Mesendoderm (in vitro differentiated cells): ENCODE measurements at regions not wholly inside any gene's neighbourhood (a gene's known extent, or its start where the extent isn't known, plus 50 kb on each side); places are given as distances from the start of the nearest gene placed in this dataset.
"Not testable (repeated sequence)": the region's sequence is repeated elsewhere in the genome, so short reads cannot be mapped to it uniquely, and the experiment has no call there.

Experiments
- DNase-seq: peaks from one replicate; pipeline ENCODE4 v3.0.0; 2013
- H2AK5ac ChIP-seq: 2 replicates; pipeline ENCODE4 v1.6.1; 2013; ENCODE audit warnings: low read length, inconsistent platforms
- H2BK120ac ChIP-seq: 2 replicates; pipeline ENCODE4 v1.6.1; 2013; ENCODE audit warnings: low read depth, mild to moderate bottlenecking, low read length, moderate library complexity, mixed read lengths
- H2BK15ac ChIP-seq: replicated peaks from 2 replicates; pipeline ENCODE4 v1.6.1; 2013; ENCODE audit warnings: low read depth, mild to moderate bottlenecking, moderate library complexity
- H2BK5ac ChIP-seq: 2 replicates; pipeline ENCODE4 v1.6.1; 2013; ENCODE audit warnings: low read length, inconsistent platforms
- H3K18ac ChIP-seq: 2 replicates; pipeline ENCODE4 v1.6.1; 2013; ENCODE audit warnings: mild to moderate bottlenecking, low read length, mixed read lengths
- H3K23ac ChIP-seq: one replicate; pipeline ENCODE4 v1.6.1; 2013; ENCODE audit warnings: low read length
- H3K27ac ChIP-seq: 2 replicates; pipeline ENCODE4 v1.5.1; 2013; ENCODE audit warnings: low read depth, mild to moderate bottlenecking, inconsistent platforms, low read length, moderate library complexity
- H3K27me3 ChIP-seq: 2 replicates; pipeline ENCODE4 v1.6.1; 2013; ENCODE audit warnings: low read length, control low read depth, mild to moderate bottlenecking, inconsistent platforms; ENCODE audit not compliant: insufficient read depth, poor library complexity
- H3K36me3 ChIP-seq: 2 replicates; pipeline ENCODE4 v1.6.1; 2013; ENCODE audit warnings: low read length, inconsistent platforms; ENCODE audit not compliant: control insufficient read depth, insufficient read depth
- H3K4ac ChIP-seq: one replicate; pipeline ENCODE4 v1.6.1; 2013; ENCODE audit warnings: low read depth, mild to moderate bottlenecking, low read length, moderate library complexity
- H3K4me1 ChIP-seq: 2 replicates; pipeline ENCODE4 v1.6.1; 2013; ENCODE audit warnings: low read depth, low read length, inconsistent platforms; ENCODE audit not compliant: control insufficient read depth
- H3K4me2 ChIP-seq: 2 replicates; pipeline ENCODE4 v1.6.1; 2013; ENCODE audit warnings: low read length
- H3K4me3 ChIP-seq: 2 replicates; pipeline ENCODE4 v1.5.1; 2013; ENCODE audit warnings: mild to moderate bottlenecking, low read length
- H3K56ac ChIP-seq: one replicate; pipeline ENCODE4 v1.6.1; 2013; ENCODE audit warnings: low read length
- H3K79me1 ChIP-seq: 2 replicates; pipeline ENCODE4 v1.6.1; 2013; ENCODE audit warnings: low read length, inconsistent platforms
- H3K79me2 ChIP-seq: 2 replicates; pipeline ENCODE4 v1.6.1; 2013; ENCODE audit warnings: mild to moderate bottlenecking, low read length; ENCODE audit not compliant: control insufficient read depth, insufficient read depth
- H3K9ac ChIP-seq: 2 replicates; pipeline ENCODE4 v1.6.1; 2013; ENCODE audit warnings: low read length, inconsistent platforms
- H4K5ac ChIP-seq: one replicate; pipeline ENCODE4 v1.6.1; 2013; ENCODE audit warnings: low read length
- H4K8ac ChIP-seq: one replicate; pipeline ENCODE4 v1.6.1; 2013; ENCODE audit warnings: low read depth, mild to moderate bottlenecking, control low read depth, low read length, moderate library complexity
- WGBS: extraction: QIAGEN DNeasy Blood & Tissue Kit; methylation state at CpG from one replicate; pipeline ENCODE4 v1.1.7; 2013; ENCODE audit warnings: low lambda C conversion rate, missing lambda C conversion rate; ENCODE audit not compliant: insufficient coverage; ENCODE audit errors: extremely low coverage; 5-methylcytosine and 5-hydroxymethylcytosine counted together

DNA sequence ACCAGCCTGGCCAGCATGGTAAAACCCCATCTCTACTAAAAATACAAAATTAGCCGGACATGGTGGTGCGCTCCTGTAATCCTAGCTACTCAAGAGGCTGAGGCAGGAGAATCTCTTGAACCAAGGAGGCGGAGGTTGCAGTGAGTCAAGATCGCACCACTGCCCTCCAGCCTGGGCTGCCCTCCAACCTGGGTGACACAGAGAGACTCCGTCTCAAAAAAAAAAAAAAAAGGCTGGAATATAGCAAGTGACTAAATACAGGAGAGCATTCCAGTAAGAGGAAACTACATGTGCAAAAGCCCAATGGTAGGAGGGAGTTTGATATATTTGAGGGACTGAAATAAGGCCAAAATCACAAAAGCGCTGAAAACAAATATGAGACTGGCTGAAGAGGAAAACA is 76.5 kb upstream of the NR5A2 start:
- not testable (repeated sequence) for H2AK5ac ChIP-seq, H3K27me3 ChIP-seq, H2BK120ac ChIP-seq, DNase-seq, H3K4me2 ChIP-seq, H3K23ac ChIP-seq, H3K4me3 ChIP-seq, H3K36me3 ChIP-seq, H2BK5ac ChIP-seq, H3K56ac ChIP-seq, H2BK15ac ChIP-seq, H3K4me1 ChIP-seq, H3K18ac ChIP-seq, H4K5ac ChIP-seq, H3K79me2 ChIP-seq, H4K8ac ChIP-seq, H3K27ac ChIP-seq, H3K79me1 ChIP-seq, H3K4ac ChIP-seq, H3K9ac ChIP-seq
- WGBS = no CpG with 5 or more reads among the region's 6 CpGs

DNA sequence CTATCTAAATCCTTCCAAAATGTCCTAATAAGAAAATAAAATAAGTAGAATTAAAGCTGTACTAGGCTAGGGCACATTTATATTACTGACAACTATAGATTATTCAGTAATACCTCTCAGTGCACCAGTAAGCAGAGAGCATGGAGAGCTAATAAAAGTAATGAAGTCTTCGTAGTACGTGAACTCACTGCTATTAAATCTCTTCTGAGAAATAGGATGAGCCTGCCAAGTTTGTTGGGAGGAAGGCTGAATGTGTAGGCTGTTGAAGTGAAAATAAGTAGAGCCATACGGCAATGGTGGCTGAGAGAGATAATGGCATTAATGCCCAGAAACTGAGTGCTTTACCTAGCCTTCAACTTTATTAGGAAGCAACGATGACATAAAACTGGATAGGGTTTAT is 73.9 kb upstream of the NR5A2 start:
- no peaks in the 10 kb centered on the region for H3K27me3 ChIP-seq
- H3K79me1 ChIP-seq = no peaks in the 10 kb centered on the region
- no peak overlapping the region for H2BK5ac ChIP-seq
- H2AK5ac ChIP-seq = no peak overlapping the region
- H3K36me3 ChIP-seq = no peaks in the 10 kb centered on the region
- no CpG with 5 or more reads among the region's 4 CpGs for WGBS
- no peak overlapping the region for H3K18ac ChIP-seq
- no peak overlapping the region for H2BK120ac ChIP-seq
- no peaks in the 10 kb centered on the region for H3K4me1 ChIP-seq
- no peak overlapping the region for H3K27ac ChIP-seq
- no peak overlapping the region for H3K4ac ChIP-seq
- no peak overlapping the region for H3K4me3 ChIP-seq
- H3K23ac ChIP-seq = no peak overlapping the region
- H3K9ac ChIP-seq = no peak overlapping the region
- no peak overlapping the region for H4K5ac ChIP-seq
- H3K4me2 ChIP-seq = no peak overlapping the region
- H3K79me2 ChIP-seq = no peaks in the 10 kb centered on the region
- no peak for DNase-seq
- no peak overlapping the region for H4K8ac ChIP-seq
- H3K56ac ChIP-seq = no peak overlapping the region
- H2BK15ac ChIP-seq = no peak overlapping the region

DNA sequence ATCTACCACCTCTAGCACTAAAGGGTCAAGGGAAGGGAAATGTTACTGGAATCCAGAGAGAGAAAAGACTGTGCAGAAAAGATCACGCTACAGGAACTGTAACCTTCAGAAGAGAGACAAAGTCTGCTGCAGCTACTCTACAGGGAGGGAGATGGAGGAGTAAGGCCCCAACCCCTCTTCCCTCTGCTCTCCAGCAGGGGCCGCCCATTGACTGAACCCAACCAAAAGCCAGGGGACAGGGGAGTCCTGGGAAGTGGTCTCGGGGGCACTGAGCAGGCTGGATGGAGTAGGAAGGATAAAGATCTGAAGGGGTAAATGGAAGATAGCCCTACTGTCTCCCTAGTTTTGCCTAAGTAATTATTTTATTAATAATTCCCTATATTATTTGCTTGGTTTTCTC is 72.8 kb upstream of the NR5A2 start:
- H2AK5ac ChIP-seq = no peak overlapping the region
- WGBS = no CpG with 5 or more reads among the region's 3 CpGs

DNA sequence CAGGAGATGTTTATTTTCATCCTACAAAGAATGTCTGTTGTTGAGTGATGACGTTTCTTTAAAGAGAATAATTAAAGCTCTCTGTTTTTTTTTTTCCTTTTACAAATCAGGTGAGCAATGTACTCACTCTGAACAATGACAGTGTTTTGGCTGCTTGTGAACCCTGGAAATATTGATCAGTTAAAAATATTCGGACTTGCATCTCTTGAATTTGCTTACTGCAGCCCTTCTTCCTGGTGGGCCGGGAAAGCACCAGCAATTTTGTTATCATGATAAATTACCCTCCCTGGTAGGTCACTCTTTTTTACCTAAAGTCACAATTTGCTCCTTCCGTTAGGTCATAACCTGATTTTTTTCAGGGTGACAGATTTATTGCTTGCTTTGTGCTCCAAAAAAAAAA is 72.3 kb upstream of the NR5A2 start:
- Histone ChIP-seq H3K4me3 (no peak overlapping the region), H3K27ac (no peak overlapping the region), H3K4ac (no peak overlapping the region), H4K5ac (no peak overlapping the region), H3K36me3 (no peaks in the 10 kb centered on the region), H3K79me1 (no peaks in the 10 kb centered on the region), H2AK5ac (no peak overlapping the region), H3K27me3 (no peaks in the 10 kb centered on the region), H2BK15ac (no peak overlapping the region), H3K23ac (no peak overlapping the region), H3K79me2 (no peaks in the 10 kb centered on the region), H3K4me1 (no peaks in the 10 kb centered on the region), H3K9ac (no peak overlapping the region), H3K56ac (no peak overlapping the region), H3K4me2 (no peak overlapping the region), H3K18ac (no peak overlapping the region), H4K8ac (no peak overlapping the region), H2BK120ac (no peak overlapping the region), H2BK5ac (no peak overlapping the region)
- DNase-seq = no peak
- WGBS = no CpG with 5 or more reads among the region's 4 CpGs

More for the DNA sequence above, 72.8 kb upstream of the NR5A2 start:
- Histone ChIP-seq H3K79me1 (no peaks in the 10 kb centered on the region), H3K4me2 (no peak overlapping the region), H3K18ac (no peak overlapping the region), H3K4me1 (no peaks in the 10 kb centered on the region), H3K4me3 (no peak overlapping the region), H3K56ac (no peak overlapping the region), H3K27ac (no peak overlapping the region), H3K4ac (no peak overlapping the region), H3K36me3 (no peaks in the 10 kb centered on the region), H4K8ac (no peak overlapping the region), H3K23ac (no peak overlapping the region), H2BK15ac (no peak overlapping the region), H3K9ac (no peak overlapping the region), H4K5ac (no peak overlapping the region), H3K79me2 (no peaks in the 10 kb centered on the region), H2BK5ac (no peak overlapping the region), H3K27me3 (no peaks in the 10 kb centered on the region), H2BK120ac (no peak overlapping the region)
- DNase-seq = peak; percentile 49

DNA sequence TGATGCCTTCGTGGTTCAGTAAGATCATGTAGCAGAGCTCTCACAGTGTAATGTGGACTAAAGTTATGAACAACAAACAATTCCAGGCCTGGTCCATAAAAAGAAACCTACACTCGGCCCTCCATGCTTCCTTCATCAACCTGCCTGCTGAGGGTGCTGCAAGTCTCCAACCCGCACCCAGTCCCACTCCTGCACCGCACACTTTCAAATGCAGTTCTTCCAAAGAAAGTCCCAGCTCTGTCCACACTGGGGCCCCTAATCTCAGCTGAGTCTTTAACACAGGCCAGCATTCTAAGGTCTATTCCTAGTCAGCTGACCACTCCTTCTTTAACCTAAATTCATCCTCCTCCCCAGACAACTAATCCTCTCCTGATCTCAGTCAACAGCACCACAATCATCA is 71.5 kb upstream of the NR5A2 start:
- no peaks in the 10 kb centered on the region for H3K79me2 ChIP-seq
- H3K79me1 ChIP-seq = no peaks in the 10 kb centered on the region
- H2BK120ac ChIP-seq = no peak overlapping the region
- H2BK15ac ChIP-seq = no peak overlapping the region
- H3K18ac ChIP-seq = no peak overlapping the region
- H3K4me3 ChIP-seq = no peak overlapping the region
- no peak overlapping the region for H3K23ac ChIP-seq
- no peak overlapping the region for H2BK5ac ChIP-seq
- H3K4me1 ChIP-seq = no peaks in the 10 kb centered on the region
- H3K4me2 ChIP-seq = no peak overlapping the region
- no CpG with 5 or more reads among the region's 4 CpGs for WGBS
- no peak for DNase-seq
- H4K5ac ChIP-seq = no peak overlapping the region
- no peak overlapping the region for H3K56ac ChIP-seq
- no peak overlapping the region for H4K8ac ChIP-seq
- no peak overlapping the region for H3K4ac ChIP-seq
- H3K9ac ChIP-seq = no peak overlapping the region
- H3K27ac ChIP-seq = no peak overlapping the region
- no peak overlapping the region for H2AK5ac ChIP-seq
- no peaks in the 10 kb centered on the region for H3K36me3 ChIP-seq
- H3K27me3 ChIP-seq = no peaks in the 10 kb centered on the region

DNA sequence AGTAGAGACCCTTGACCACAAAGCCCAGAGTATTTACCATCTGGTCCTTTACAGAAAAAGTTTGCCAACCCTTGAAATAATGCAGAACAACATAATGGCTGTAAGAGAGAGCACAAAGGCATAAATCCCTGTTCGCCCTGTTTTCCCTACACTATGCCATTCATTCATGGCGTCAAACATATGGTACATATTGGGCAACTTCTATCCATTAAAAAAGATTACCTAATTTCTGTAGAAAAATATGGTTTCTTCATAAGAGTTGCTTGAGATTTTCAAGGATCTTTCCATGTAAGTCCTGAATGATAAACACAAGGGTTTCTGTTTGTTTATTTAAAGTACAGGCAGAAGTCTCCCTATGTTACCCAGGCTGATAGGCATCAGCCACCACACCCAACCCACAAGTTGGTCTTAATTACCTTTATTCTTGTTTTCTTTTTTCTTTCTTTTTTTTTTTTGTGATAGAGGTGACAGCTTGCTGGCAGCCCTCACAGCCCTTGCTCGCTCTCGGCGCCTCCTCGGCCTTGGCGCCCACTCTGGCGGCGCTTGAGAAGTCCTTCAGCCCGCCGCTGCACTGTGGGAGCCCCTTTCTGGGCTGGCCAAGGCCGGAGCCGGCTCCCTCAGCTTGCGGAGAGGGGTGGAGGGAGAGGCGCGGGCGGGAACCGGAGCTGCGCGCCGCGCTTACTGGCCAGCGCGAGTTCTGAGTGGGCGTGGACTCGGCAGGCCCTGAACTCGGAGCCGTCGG is 68.3 kb upstream of the NR5A2 start:
- Histone ChIP-seq H3K4me1 (no peaks in the 10 kb centered on the region), H3K9ac (no peak overlapping the region), H4K8ac (no peak overlapping the region), H3K18ac (no peak overlapping the region), H3K79me2 (no peaks in the 10 kb centered on the region), H3K36me3 (no peaks in the 10 kb centered on the region), H3K4me2 (no peak overlapping the region), H3K56ac (no peak overlapping the region), H3K27me3 (no peaks in the 10 kb centered on the region), H3K23ac (no peak overlapping the region), H2BK5ac (no peak overlapping the region), H4K5ac (no peak overlapping the region), H3K4ac (peak overlapping the region; percentile 1), H3K27ac (no peak overlapping the region), H2BK15ac (no peak overlapping the region), H2BK120ac (no peak overlapping the region), H3K4me3 (no peak overlapping the region), H2AK5ac (no peak overlapping the region), H3K79me1 (no peaks in the 10 kb centered on the region)
- WGBS = no CpG with 5 or more reads among the region's 29 CpGs
- DNase-seq = no peak
